HUES48 (cell line): ENCODE measurements at regions not wholly inside any gene's neighbourhood (a gene's known extent, or its start where the extent isn't known, plus 50 kb on each side); places are given as distances from the start of the nearest gene placed in this dataset.

ENCODE experiments used
- H3K27ac ChIP-seq: one replicate; pipeline ENCODE4 v1.7.0; 2013; ENCODE audit warnings: low read depth, low read length, inconsistent platforms
- H3K27me3 ChIP-seq: 2 replicates; pipeline ENCODE4 v1.6.1; 2013; ENCODE audit warnings: mild to moderate bottlenecking, low read length; ENCODE audit not compliant: control insufficient read depth, insufficient read depth
- H3K36me3 ChIP-seq: 2 replicates; pipeline ENCODE4 v1.6.1; 2013; ENCODE audit warnings: low read length; ENCODE audit not compliant: control insufficient read depth, insufficient read depth
- H3K4me1 ChIP-seq: 2 replicates; pipeline ENCODE4 v1.6.1; 2013; ENCODE audit warnings: mild to moderate bottlenecking, low read length; ENCODE audit not compliant: control insufficient read depth, insufficient read depth
- H3K4me3 ChIP-seq: 2 replicates; pipeline ENCODE4 v1.5.1; 2013; ENCODE audit warnings: mild to moderate bottlenecking, low read depth, low read length
- H3K9ac ChIP-seq: 2 replicates; pipeline ENCODE4 v1.6.1; 2013; ENCODE audit warnings: mild to moderate bottlenecking, low read depth, low read length, moderate library complexity
- H3K9me3 ChIP-seq: 2 replicates; pipeline ENCODE4 v1.6.1; 2013; ENCODE audit warnings: low read length; ENCODE audit not compliant: control insufficient read depth, insufficient read depth

- no peaks in the 10 kb centered on the region for H3K36me3 ChIP-seq
- no peak overlapping the region for H3K9ac ChIP-seq
- no peaks in the 10 kb centered on the region for H3K27me3 ChIP-seq
- no peak overlapping the region for H3K4me3 ChIP-seq
- peaks cover 20% of the 10 kb centered on the region for H3K4me1 ChIP-seq
- H3K27ac ChIP-seq, result no peak overlapping the region
- no peaks in the 10 kb centered on the region for H3K9me3 ChIP-seq
These were observed 77.6 kb downstream of the PCDH1 start for GRCh38 chr5:141800617-141801016.

- no peaks in the 10 kb centered on the region for H3K36me3 ChIP-seq
- peaks cover 24% of the 10 kb centered on the region for H3K4me1 ChIP-seq
- H3K4me3 ChIP-seq, result no peak overlapping the region
- H3K9ac ChIP-seq, result no peak overlapping the region
- H3K27ac ChIP-seq, result no peak overlapping the region
- no peaks in the 10 kb centered on the region for H3K27me3 ChIP-seq
- no peaks in the 10 kb centered on the region for H3K9me3 ChIP-seq
These were observed 78.6 kb downstream of the PCDH1 start for GRCh38 chr5:141799507-141800167.

GRCh38 chr5:141797425-141797824 is 80.8 kb downstream of the PCDH1 start:
- Histone ChIP-seq H3K4me1 (peaks cover 8% of the 10 kb centered on the region; the same call in 1 of the 2 replicates), H3K27me3 (no peaks in the 10 kb centered on the region), H3K36me3 (no peaks in the 10 kb centered on the region), H3K9me3 (no peaks in the 10 kb centered on the region), H3K4me3 (no peak overlapping the region), H3K9ac (no peak overlapping the region), H3K27ac (no peak overlapping the region)

- H3K27ac ChIP-seq, result no peak overlapping the region
- peaks cover 8% of the 10 kb centered on the region; the same call in 1 of the 2 replicates for H3K4me1 ChIP-seq
- H3K9ac ChIP-seq, result no peak overlapping the region
- no peaks in the 10 kb centered on the region for H3K27me3 ChIP-seq
- no peak overlapping the region for H3K4me3 ChIP-seq
- H3K36me3 ChIP-seq, result no peaks in the 10 kb centered on the region
- no peaks in the 10 kb centered on the region for H3K9me3 ChIP-seq
These were observed 82.8 kb downstream of the PCDH1 start for GRCh38 chr5:141795421-141795820.

- peaks cover 8% of the 10 kb centered on the region; the same call in 1 of the 2 replicates for H3K4me1 ChIP-seq
- H3K9me3 ChIP-seq, result no peaks in the 10 kb centered on the region
- no peak overlapping the region for H3K9ac ChIP-seq
- H3K27me3 ChIP-seq, result no peaks in the 10 kb centered on the region
- H3K36me3 ChIP-seq, result no peaks in the 10 kb centered on the region
- H3K27ac ChIP-seq, result no peak overlapping the region
- no peak overlapping the region for H3K4me3 ChIP-seq
These were observed 84.3 kb downstream of the PCDH1 start for GRCh38 chr5:141793881-141794280.

GRCh38 chr5:141793403-141793802 is 84.8 kb downstream of the PCDH1 start:
- no peak overlapping the region for H3K9ac ChIP-seq
- peaks cover 8% of the 10 kb centered on the region; the same call in 1 of the 2 replicates for H3K4me1 ChIP-seq
- H3K9me3 ChIP-seq, result no peaks in the 10 kb centered on the region
- no peak overlapping the region for H3K4me3 ChIP-seq
- no peaks in the 10 kb centered on the region for H3K36me3 ChIP-seq
- no peaks in the 10 kb centered on the region for H3K27me3 ChIP-seq
- no peak overlapping the region for H3K27ac ChIP-seq

GRCh38 chr5:141790630-141791029 is 87.6 kb downstream of the PCDH1 start:
- no peak overlapping the region for H3K27ac ChIP-seq
- H3K27me3 ChIP-seq, result no peaks in the 10 kb centered on the region
- no peak overlapping the region for H3K9ac ChIP-seq
- H3K36me3 ChIP-seq, result no peaks in the 10 kb centered on the region
- no peak overlapping the region for H3K4me3 ChIP-seq
- H3K9me3 ChIP-seq, result no peaks in the 10 kb centered on the region
- peaks cover 7% of the 10 kb centered on the region; the same call in 1 of the 2 replicates for H3K4me1 ChIP-seq

- Histone ChIP-seq H3K4me3 (no peak overlapping the region), H3K4me1 (no peaks in the 10 kb centered on the region; the same call in 1 of the 2 replicates), H3K27ac (no peak overlapping the region), H3K9me3 (no peaks in the 10 kb centered on the region), H3K36me3 (no peaks in the 10 kb centered on the region), H3K27me3 (no peaks in the 10 kb centered on the region), H3K9ac (no peak overlapping the region)
These were observed 88.9 kb downstream of the PCDH1 start for GRCh38 chr5:141789330-141789729.

GRCh38 chr5:141788296-141788970 is 89.8 kb downstream of the PCDH1 start:
- no peak overlapping the region for H3K4me3 ChIP-seq
- no peaks in the 10 kb centered on the region for H3K36me3 ChIP-seq
- H3K9ac ChIP-seq, result no peak overlapping the region
- H3K27ac ChIP-seq, result no peak overlapping the region
- peaks cover 6% of the 10 kb centered on the region for H3K4me1 ChIP-seq
- H3K9me3 ChIP-seq, result no peaks in the 10 kb centered on the region
- no peaks in the 10 kb centered on the region for H3K27me3 ChIP-seq

GRCh38 chr5:141787376-141787775 is 90.8 kb downstream of the PCDH1 start:
- Histone ChIP-seq H3K9ac (no peak overlapping the region), H3K27ac (no peak overlapping the region), H3K4me1 (peaks cover 9% of the 10 kb centered on the region), H3K9me3 (no peaks in the 10 kb centered on the region), H3K27me3 (no peaks in the 10 kb centered on the region), H3K4me3 (no peak overlapping the region), H3K36me3 (no peaks in the 10 kb centered on the region)

- no peaks in the 10 kb centered on the region for H3K9me3 ChIP-seq
- H3K27me3 ChIP-seq, result no peaks in the 10 kb centered on the region
- no peak overlapping the region for H3K27ac ChIP-seq
- no peak overlapping the region for H3K4me3 ChIP-seq
- no peaks in the 10 kb centered on the region for H3K36me3 ChIP-seq
- H3K4me1 ChIP-seq, result peaks cover 9% of the 10 kb centered on the region
- H3K9ac ChIP-seq, result no peak overlapping the region
These were observed 91.5 kb downstream of the PCDH1 start for GRCh38 chr5:141786700-141787099.
